22Rv1 (cell line): ENCODE measurements at regions not wholly inside any gene's neighbourhood (a gene's known extent, or its start where the extent isn't known, plus 50 kb on each side); places are given as distances from the start of the nearest gene placed in this dataset.

Experiments
- ZFX ChIP-seq: fragments of 450-650 bp; IDR thresholded peaks from 2 replicates; pipeline ENCODE4 v1.6.1; 2017; ENCODE audit warnings: antibody characterized with exemption, borderline replicate concordance
- TF ChIP-seq, protein P1 (sequence below): fragments of 450-650 bp; IDR thresholded peaks from 2 replicates; pipeline ENCODE4 v1.5.1; 2017; ENCODE audit warnings: mild to moderate bottlenecking

DNA sequence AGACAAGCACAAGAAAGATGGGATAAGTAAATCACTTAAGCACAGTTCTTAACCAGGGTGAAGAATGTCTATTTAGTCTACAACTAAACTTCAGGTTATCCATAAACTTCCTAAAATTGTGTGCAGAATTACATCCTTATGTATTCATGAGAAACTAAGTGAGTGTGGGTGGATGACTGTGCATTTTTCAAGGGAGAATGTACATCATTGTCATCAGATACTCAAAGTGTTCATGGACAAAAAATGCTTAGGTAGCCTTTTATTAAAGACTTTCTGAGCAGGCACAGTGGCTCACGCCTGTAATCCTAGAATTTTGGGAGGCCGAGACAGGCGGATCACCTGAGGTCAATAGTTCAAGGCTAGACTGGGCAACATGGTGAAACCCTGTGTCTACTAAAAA is 2023.8 kb downstream of the LRRC4C start:
- TF ChIP-seq, protein P1, sequence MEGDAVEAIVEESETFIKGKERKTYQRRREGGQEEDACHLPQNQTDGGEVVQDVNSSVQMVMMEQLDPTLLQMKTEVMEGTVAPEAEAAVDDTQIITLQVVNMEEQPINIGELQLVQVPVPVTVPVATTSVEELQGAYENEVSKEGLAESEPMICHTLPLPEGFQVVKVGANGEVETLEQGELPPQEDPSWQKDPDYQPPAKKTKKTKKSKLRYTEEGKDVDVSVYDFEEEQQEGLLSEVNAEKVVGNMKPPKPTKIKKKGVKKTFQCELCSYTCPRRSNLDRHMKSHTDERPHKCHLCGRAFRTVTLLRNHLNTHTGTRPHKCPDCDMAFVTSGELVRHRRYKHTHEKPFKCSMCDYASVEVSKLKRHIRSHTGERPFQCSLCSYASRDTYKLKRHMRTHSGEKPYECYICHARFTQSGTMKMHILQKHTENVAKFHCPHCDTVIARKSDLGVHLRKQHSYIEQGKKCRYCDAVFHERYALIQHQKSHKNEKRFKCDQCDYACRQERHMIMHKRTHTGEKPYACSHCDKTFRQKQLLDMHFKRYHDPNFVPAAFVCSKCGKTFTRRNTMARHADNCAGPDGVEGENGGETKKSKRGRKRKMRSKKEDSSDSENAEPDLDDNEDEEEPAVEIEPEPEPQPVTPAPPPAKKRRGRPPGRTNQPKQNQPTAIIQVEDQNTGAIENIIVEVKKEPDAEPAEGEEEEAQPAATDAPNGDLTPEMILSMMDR = no peak
- no peak for TF ChIP-seq ZFX
